MM.1S (cell line): ENCODE measurements at regions not wholly inside any gene's neighbourhood (a gene's known extent, or its start where the extent isn't known, plus 50 kb on each side); places are given as distances from the start of the nearest gene placed in this dataset.
A peak's percentile ranks its signal among the peaks of the same experiment; 100 is the strongest.

Experiments
- DNase-seq: peaks from one replicate; pipeline ENCODE4 v3.0.0-alpha.2; 2015
- H2AFZ ChIP-seq: fragments of 300-600 bp; sonication (generic); 2 replicates; pipeline ENCODE4 v1.6.0; 2016; ENCODE audit warnings: antibody characterized with exemption, low read length
- H3F3A ChIP-seq: fragments of 300-600 bp; sonication (generic); 2 replicates; pipeline ENCODE4 v1.6.1; 2016; ENCODE audit warnings: mild to moderate bottlenecking, antibody characterized with exemption, low read length, moderate library complexity, mixed read lengths; ENCODE audit not compliant: insufficient read depth
- H3K27ac ChIP-seq: fragments of 300-600 bp; sonication (generic); 2 replicates; pipeline ENCODE4 v1.5.1; 2016; ENCODE audit warnings: mild to moderate bottlenecking, low read length
- H3K27me3 ChIP-seq: fragments of 300-600 bp; sonication (generic); replicated peaks from 2 replicates; pipeline ENCODE4 v1.6.0; 2016; ENCODE audit warnings: low read length; ENCODE audit not compliant: insufficient read depth
- H3K36me3 ChIP-seq: fragments of 300-600 bp; sonication (generic); replicated peaks from 2 replicates; pipeline ENCODE4 v1.6.1; 2016; ENCODE audit warnings: mild to moderate bottlenecking, low read length, mixed read lengths; ENCODE audit not compliant: insufficient read depth
- H3K4me1 ChIP-seq: fragments of 300-600 bp; sonication (generic); 2 replicates; pipeline ENCODE4 v1.6.1; 2016; ENCODE audit warnings: low read length, mixed read lengths
- H3K4me2 ChIP-seq: fragments of 300-600 bp; sonication (generic); 2 replicates; pipeline ENCODE4 v1.6.0; 2016; ENCODE audit warnings: low read depth, low read length
- H3K4me3 ChIP-seq: fragments of 300-600 bp; sonication (generic); 2 replicates; pipeline ENCODE4 v1.5.1; 2016; ENCODE audit warnings: low read length, mixed read lengths
- H3K79me2 ChIP-seq: fragments of 300-600 bp; sonication (generic); 2 replicates; pipeline ENCODE4 v1.6.1; 2016; ENCODE audit warnings: mixed run types, low read length, mixed read lengths
- H3K9ac ChIP-seq: fragments of 300-600 bp; sonication (generic); 2 replicates; pipeline ENCODE4 v1.6.1; 2016; ENCODE audit warnings: low read length, mixed read lengths
- H3K9me2 ChIP-seq: fragments of 300-600 bp; sonication (generic); replicated peaks from 2 replicates; pipeline ENCODE4 v1.6.1; 2016; ENCODE audit warnings: mild to moderate bottlenecking, low read length, mixed read lengths; ENCODE audit not compliant: insufficient read depth
- H3K9me3 ChIP-seq: fragments of 300-600 bp; sonication (generic); replicated peaks from 2 replicates; pipeline ENCODE4 v1.6.1; 2016; ENCODE audit warnings: mild to moderate bottlenecking, low read length, mixed read lengths; ENCODE audit not compliant: insufficient read depth
- H4K20me1 ChIP-seq: fragments of 300-600 bp; sonication (generic); 2 replicates; pipeline ENCODE4 v1.6.1; 2016; ENCODE audit warnings: mild to moderate bottlenecking, low read length, moderate library complexity, mixed read lengths; ENCODE audit not compliant: insufficient read depth
- CTCF ChIP-seq: fragments of 300-600 bp; sonication (generic); IDR thresholded peaks from 2 replicates; pipeline ENCODE4 v1.5.1; 2016; ENCODE audit warnings: antibody characterized with exemption, low read length, mixed read lengths
- EZH2 ChIP-seq: fragments of 300-600 bp; sonication (generic); optimal IDR thresholded peaks from 2 replicates; pipeline ENCODE3; 2017; ENCODE audit warnings: low read depth, mild to moderate bottlenecking, antibody characterized with exemption, low read length, mixed read lengths
- EZH2phosphoT487 ChIP-seq: fragments of 300-600 bp; sonication (generic); IDR thresholded peaks from 2 replicates; pipeline ENCODE4 v1.6.1; 2018; ENCODE audit warnings: antibody characterized with exemption, low read length

- Histone ChIP-seq H3K36me3 (no peaks in the 10 kb centered on the region), H2AFZ (no peak overlapping the region), H3K9me2 (no peaks in the 10 kb centered on the region), H3K9ac (no peak overlapping the region), H4K20me1 (no peaks in the 10 kb centered on the region), H3K9me3 (no peaks in the 10 kb centered on the region), H3K27me3 (no peaks in the 10 kb centered on the region), H3K79me2 (no peaks in the 10 kb centered on the region), H3K4me1 (peaks cover 22% of the 10 kb centered on the region), H3K4me2 (no peak overlapping the region), H3K4me3 (no peak overlapping the region), H3K27ac (no peak overlapping the region), H3F3A (peaks cover 6% of the 10 kb centered on the region)
- DNase-seq: no peak
- no peak for TF ChIP-seq EZH2
- TF ChIP-seq CTCF: no peak
- TF ChIP-seq EZH2phosphoT487: no peak
Measured at GRCh38 chr12:93205361-93205760, 172.4 kb upstream of the NUDT4 start.

GRCh38 chr12:93208011-93208410 lies 169.7 kb upstream of the NUDT4 start:
- no peaks in the 10 kb centered on the region for H3K9me2 ChIP-seq
- no peaks in the 10 kb centered on the region for H3K9me3 ChIP-seq
- H3K4me2 ChIP-seq: peak overlapping the region; percentile 35; the same call in 1 of the 2 replicates
- TF ChIP-seq EZH2: no peak
- no peak for TF ChIP-seq CTCF
- no peak for TF ChIP-seq EZH2phosphoT487
- no peaks in the 10 kb centered on the region for H3F3A ChIP-seq
- no peak overlapping the region for H2AFZ ChIP-seq
- H3K27me3 ChIP-seq: no peaks in the 10 kb centered on the region
- no peak overlapping the region for H3K9ac ChIP-seq
- H3K79me2 ChIP-seq: no peaks in the 10 kb centered on the region
- no peaks in the 10 kb centered on the region for H3K36me3 ChIP-seq
- peaks cover 12% of the 10 kb centered on the region; the same call in 1 of the 2 replicates for H3K4me1 ChIP-seq
- H3K4me3 ChIP-seq: no peak overlapping the region
- peak; percentile 10 for DNase-seq
- H4K20me1 ChIP-seq: no peaks in the 10 kb centered on the region
- peak overlapping the region; percentile 16; the same call in 1 of the 2 replicates for H3K27ac ChIP-seq

GRCh38 chr12:93214523-93215289 lies 163.0 kb upstream of the NUDT4 start:
- no peak for DNase-seq

More at GRCh38 chr12:93214523-93215289, 163.0 kb upstream of the NUDT4 start:
- Histone ChIP-seq H3F3A (peaks cover 7% of the 10 kb centered on the region), H3K4me3 (no peak overlapping the region), H3K9me3 (no peaks in the 10 kb centered on the region), H3K27me3 (no peaks in the 10 kb centered on the region), H4K20me1 (no peaks in the 10 kb centered on the region), H2AFZ (no peak overlapping the region), H3K4me2 (no peak overlapping the region), H3K79me2 (no peaks in the 10 kb centered on the region), H3K27ac (no peak overlapping the region), H3K9ac (no peak overlapping the region), H3K36me3 (no peaks in the 10 kb centered on the region), H3K4me1 (peaks cover 13% of the 10 kb centered on the region), H3K9me2 (no peaks in the 10 kb centered on the region)
- TF ChIP-seq EZH2phosphoT487: no peak
- no peak for TF ChIP-seq CTCF
